Muscle layer of colon (tissue), 2 donors: ENCODE measurements at regions not wholly inside any gene's neighbourhood (a gene's known extent, or its start where the extent isn't known, plus 50 kb on each side); places are given as distances from the start of the nearest gene placed in this dataset.

Experiments used
- H3K27ac ChIP-seq: one replicate; pipeline ENCODE4 v1.7.0; 2013; ENCODE audit warnings: low read depth, mild to moderate bottlenecking, low read length, moderate library complexity
- H3K27me3 ChIP-seq, 2 donors: one replicate each; pipeline ENCODE4 v1.7.0; 2013; ENCODE audit warnings: low read length in 2 of 2, mild to moderate bottlenecking in 2 of 2; ENCODE audit not compliant: insufficient read depth in 2 of 2, control insufficient read depth in 1 of 2
- H3K36me3 ChIP-seq: one replicate; pipeline ENCODE4 v1.7.0; 2013; ENCODE audit warnings: mild to moderate bottlenecking, low read length; ENCODE audit not compliant: insufficient read depth
- H3K4me1 ChIP-seq: one replicate; pipeline ENCODE4 v1.7.0; 2013; ENCODE audit warnings: mild to moderate bottlenecking, low read length; ENCODE audit not compliant: insufficient read depth
- H3K4me3 ChIP-seq, 2 donors: one replicate each; pipeline ENCODE4 v1.7.0; 2013; ENCODE audit warnings: low read length in 2 of 2, low read depth in 1 of 2, mild to moderate bottlenecking in 1 of 2, moderate library complexity in 1 of 2
- H3K9ac ChIP-seq: one replicate; pipeline ENCODE4 v1.7.0; 2013; ENCODE audit warnings: low read length
- H3K9me3 ChIP-seq: one replicate; pipeline ENCODE4 v1.7.0; 2013; ENCODE audit warnings: mild to moderate bottlenecking, low read length
- donor health status: abdominal sarcoma.
- donor health status: Adenocarcinoma of cecum.

GRCh38 chr10:31656851-31657433 lies 271.7 kb downstream of the ARHGAP12 start:
- Histone ChIP-seq H3K9ac (peak overlapping the region; percentile 13), H3K27ac (no peak overlapping the region), H3K27me3 (no peaks in the 10 kb centered on the region), H3K4me3 (no peak overlapping the region), H3K36me3 (no peaks in the 10 kb centered on the region), H3K9me3 (no peaks in the 10 kb centered on the region), H3K4me1 (peaks cover 40% of the 10 kb centered on the region)

GRCh38 chr10:31652038-31652437 lies 276.6 kb downstream of the ARHGAP12 start:
- no peak overlapping the region for H3K9ac ChIP-seq
- H3K4me3 ChIP-seq, result no peak overlapping the region
- H3K9me3 ChIP-seq, result no peaks in the 10 kb centered on the region
- no peaks in the 10 kb centered on the region for H3K27me3 ChIP-seq
- H3K36me3 ChIP-seq, result no peaks in the 10 kb centered on the region
- H3K4me1 ChIP-seq, result peaks cover 24% of the 10 kb centered on the region
- no peak overlapping the region for H3K27ac ChIP-seq

GRCh38 chr10:31650010-31650409 lies 278.6 kb downstream of the ARHGAP12 start:
- H3K4me3 ChIP-seq, result peak overlapping the region in 1 of 2 donors; percentile 30
- H3K36me3 ChIP-seq, result no peaks in the 10 kb centered on the region
- peak overlapping the region; percentile 36 for H3K27ac ChIP-seq
- no peaks in the 10 kb centered on the region for H3K9me3 ChIP-seq
- peaks cover 19% of the 10 kb centered on the region for H3K4me1 ChIP-seq
- no peak overlapping the region for H3K9ac ChIP-seq
- H3K27me3 ChIP-seq, result no peaks in the 10 kb centered on the region

- Histone ChIP-seq H3K9ac (no peak overlapping the region), H3K36me3 (no peaks in the 10 kb centered on the region), H3K27me3 (no peaks in the 10 kb centered on the region), H3K4me1 (peaks cover 19% of the 10 kb centered on the region), H3K27ac (no peak overlapping the region), H3K4me3 (no peak overlapping the region), H3K9me3 (no peaks in the 10 kb centered on the region)
Observed at GRCh38 chr10:31648966-31649365, 279.7 kb downstream of the ARHGAP12 start.

GRCh38 chr10:31647861-31648260 lies 280.8 kb downstream of the ARHGAP12 start:
- Histone ChIP-seq H3K27ac (no peak overlapping the region), H3K9me3 (no peaks in the 10 kb centered on the region), H3K4me1 (peaks cover 19% of the 10 kb centered on the region), H3K9ac (no peak overlapping the region), H3K4me3 (no peak overlapping the region), H3K36me3 (no peaks in the 10 kb centered on the region), H3K27me3 (no peaks in the 10 kb centered on the region)

GRCh38 chr10:31646519-31646918 lies 282.1 kb downstream of the ARHGAP12 start:
- Histone ChIP-seq H3K9ac (no peak overlapping the region), H3K27me3 (no peaks in the 10 kb centered on the region), H3K36me3 (no peaks in the 10 kb centered on the region), H3K4me3 (no peak overlapping the region), H3K9me3 (no peaks in the 10 kb centered on the region), H3K4me1 (peaks cover 19% of the 10 kb centered on the region), H3K27ac (no peak overlapping the region)

- Histone ChIP-seq H3K9me3 (no peaks in the 10 kb centered on the region), H3K27ac (no peak overlapping the region), H3K9ac (no peak overlapping the region), H3K4me1 (peaks cover 19% of the 10 kb centered on the region), H3K36me3 (no peaks in the 10 kb centered on the region), H3K4me3 (no peak overlapping the region), H3K27me3 (no peaks in the 10 kb centered on the region)
Observed at GRCh38 chr10:31645786-31646185, 282.8 kb downstream of the ARHGAP12 start.

- H3K4me3 ChIP-seq, result no peak overlapping the region
- peaks cover 14% of the 10 kb centered on the region for H3K4me1 ChIP-seq
- H3K9ac ChIP-seq, result no peak overlapping the region
- no peaks in the 10 kb centered on the region for H3K27me3 ChIP-seq
- no peaks in the 10 kb centered on the region for H3K36me3 ChIP-seq
- H3K27ac ChIP-seq, result no peak overlapping the region
- H3K9me3 ChIP-seq, result no peaks in the 10 kb centered on the region
Observed at GRCh38 chr10:31644931-31645633, 283.5 kb downstream of the ARHGAP12 start.

- H3K27ac ChIP-seq, result no peak overlapping the region
- H3K4me3 ChIP-seq, result no peak overlapping the region
- H3K4me1 ChIP-seq, result no peaks in the 10 kb centered on the region
Observed at GRCh38 chr10:31642281-31642680, 286.4 kb downstream of the ARHGAP12 start.

GRCh38 chr10:31635415-31636065 lies 293.1 kb downstream of the ARHGAP12 start:
- no peak overlapping the region for H3K4me3 ChIP-seq
- no peak overlapping the region for H3K27ac ChIP-seq
- H3K4me1 ChIP-seq, result peaks cover 7% of the 10 kb centered on the region
- no peaks in the 10 kb centered on the region for H3K36me3 ChIP-seq
- H3K9me3 ChIP-seq, result no peaks in the 10 kb centered on the region
- no peaks in the 10 kb centered on the region for H3K27me3 ChIP-seq
- no peak overlapping the region for H3K9ac ChIP-seq

More at GRCh38 chr10:31642281-31642680, 286.4 kb downstream of the ARHGAP12 start:
- H3K9me3 ChIP-seq, result no peaks in the 10 kb centered on the region
- H3K9ac ChIP-seq, result no peak overlapping the region
- no peaks in the 10 kb centered on the region for H3K36me3 ChIP-seq
- no peaks in the 10 kb centered on the region for H3K27me3 ChIP-seq

- H3K4me3 ChIP-seq, result no peak overlapping the region
Observed at GRCh38 chr10:31635009-31635408, 293.6 kb downstream of the ARHGAP12 start.

More at GRCh38 chr10:31635009-31635408, 293.6 kb downstream of the ARHGAP12 start:
- H3K27ac ChIP-seq, result no peak overlapping the region
- H3K9me3 ChIP-seq, result no peaks in the 10 kb centered on the region
- H3K9ac ChIP-seq, result no peak overlapping the region
- H3K27me3 ChIP-seq, result no peaks in the 10 kb centered on the region
- H3K36me3 ChIP-seq, result no peaks in the 10 kb centered on the region
- H3K4me1 ChIP-seq, result peaks cover 7% of the 10 kb centered on the region
